ENCODE measurements at regions not wholly inside any gene's neighbourhood (a gene's known extent, or its start where the extent isn't known, plus 50 kb on each side); places are given as distances from the start of the nearest gene placed in this dataset.
"Not testable (repeated sequence)": the region's sequence is repeated elsewhere in the genome, so short reads cannot be mapped to it uniquely, and the experiment has no call there.

DNA sequence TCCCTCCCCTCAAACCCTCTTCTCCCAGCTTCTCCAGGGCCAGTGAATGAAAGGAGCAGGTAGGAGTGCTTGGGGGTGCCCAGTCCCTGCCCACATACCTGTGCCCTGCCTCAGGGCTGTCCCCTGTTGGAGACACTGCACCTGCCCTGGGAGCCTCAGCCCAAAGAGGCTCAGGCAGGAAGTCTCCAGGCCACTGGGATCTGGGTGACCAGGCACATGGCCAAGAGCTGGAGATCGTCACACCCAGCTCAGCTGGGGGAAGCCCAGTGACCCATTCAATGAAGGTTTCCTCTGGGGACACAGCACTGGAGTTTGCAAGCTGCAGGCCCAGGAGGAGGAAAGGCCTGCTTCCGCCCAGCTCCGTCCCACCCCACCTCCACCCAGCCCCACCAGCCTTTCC, 156.4 kb downstream of the ZFP36L2 start:
- DNase-seq (ENCODE audit: low read depth): no peak

DNA sequence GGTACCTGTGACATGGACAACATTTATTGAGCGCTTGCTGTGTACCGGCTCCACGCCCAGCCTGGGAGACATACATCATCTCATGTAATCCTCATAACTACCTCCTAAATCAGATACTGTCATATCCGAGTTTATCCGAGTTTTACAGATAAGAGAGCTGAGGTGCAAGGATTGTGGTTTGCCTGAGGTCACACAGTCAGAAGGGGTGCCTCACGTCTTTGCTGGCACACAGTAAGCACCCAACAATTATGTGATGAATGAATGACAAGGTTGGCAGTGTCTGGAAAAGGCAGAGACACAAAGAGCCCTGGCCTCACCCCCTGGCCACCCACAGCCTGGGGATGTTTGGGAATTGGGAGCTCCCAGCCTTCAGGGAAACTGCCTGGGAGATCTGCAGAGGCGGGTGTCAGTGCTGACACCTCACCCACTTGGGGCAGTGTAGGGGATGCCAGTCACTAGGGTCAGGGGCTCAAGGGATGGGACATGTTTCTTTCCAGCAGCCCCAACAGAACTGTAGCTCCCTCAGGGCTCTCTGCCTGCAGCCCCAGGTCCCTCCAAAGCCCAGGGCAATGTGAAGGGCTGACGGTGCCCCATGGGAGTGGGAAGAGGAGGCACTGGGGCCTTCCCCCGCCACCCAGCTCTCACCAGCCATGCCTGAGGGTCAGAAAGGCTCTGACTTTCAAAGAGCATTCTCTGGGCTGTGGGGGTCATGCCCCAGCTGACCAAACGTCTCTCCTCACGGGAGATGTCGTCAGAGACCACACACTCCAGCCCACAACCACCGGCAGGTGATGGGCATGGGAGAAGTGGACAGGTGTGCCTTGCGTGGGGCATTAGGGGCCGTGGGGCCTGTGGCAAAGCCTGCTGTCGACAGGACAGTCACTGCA, 157.5 kb downstream of the ZFP36L2 start:
- DNase-seq (ENCODE audit: low read depth): no peak

GRCh38 chr2:43068041-43068533, 158.3 kb downstream of the ZFP36L2 start:
- DNase-seq (ENCODE audit: low read depth): no peak

DNA sequence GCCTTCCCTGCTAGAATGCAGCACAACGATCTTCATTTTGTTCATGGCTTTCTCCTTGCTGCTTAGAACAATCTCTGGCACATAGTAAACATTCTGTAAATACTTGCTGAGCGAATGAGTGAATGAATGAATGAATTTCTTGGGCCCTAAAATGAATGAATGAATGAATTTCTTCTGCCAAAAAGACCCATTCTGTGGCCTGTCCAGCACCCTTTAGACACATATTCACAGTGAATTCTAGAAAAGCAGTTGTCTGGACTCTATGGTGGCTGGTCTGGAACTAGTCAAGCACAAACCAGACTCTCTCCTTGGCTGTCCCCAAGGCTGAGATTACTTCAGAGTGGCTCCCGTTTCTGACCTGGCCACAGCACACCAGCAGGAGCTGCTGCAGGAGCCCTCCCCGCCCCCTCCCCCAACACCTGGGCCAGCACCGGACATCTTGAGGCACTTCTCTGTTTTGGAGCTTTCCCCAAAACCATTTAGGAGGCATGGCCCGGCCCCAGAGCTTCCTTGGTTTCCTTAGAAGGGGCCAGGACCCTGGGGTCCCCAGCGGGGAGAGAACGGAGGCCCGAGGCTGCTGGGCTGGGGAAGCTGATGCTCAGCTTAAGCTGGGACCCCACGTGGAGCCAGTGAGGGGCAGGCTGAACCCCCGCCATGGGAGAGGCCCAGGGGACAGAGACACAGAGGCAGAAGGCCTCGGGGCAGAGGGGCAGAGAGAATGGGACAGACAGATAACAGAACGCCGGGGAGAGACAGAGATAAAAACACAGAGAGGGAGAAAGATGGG, 159.0 kb downstream of the ZFP36L2 start:
- DNase-seq (ENCODE audit: low read depth): no peak

DNA sequence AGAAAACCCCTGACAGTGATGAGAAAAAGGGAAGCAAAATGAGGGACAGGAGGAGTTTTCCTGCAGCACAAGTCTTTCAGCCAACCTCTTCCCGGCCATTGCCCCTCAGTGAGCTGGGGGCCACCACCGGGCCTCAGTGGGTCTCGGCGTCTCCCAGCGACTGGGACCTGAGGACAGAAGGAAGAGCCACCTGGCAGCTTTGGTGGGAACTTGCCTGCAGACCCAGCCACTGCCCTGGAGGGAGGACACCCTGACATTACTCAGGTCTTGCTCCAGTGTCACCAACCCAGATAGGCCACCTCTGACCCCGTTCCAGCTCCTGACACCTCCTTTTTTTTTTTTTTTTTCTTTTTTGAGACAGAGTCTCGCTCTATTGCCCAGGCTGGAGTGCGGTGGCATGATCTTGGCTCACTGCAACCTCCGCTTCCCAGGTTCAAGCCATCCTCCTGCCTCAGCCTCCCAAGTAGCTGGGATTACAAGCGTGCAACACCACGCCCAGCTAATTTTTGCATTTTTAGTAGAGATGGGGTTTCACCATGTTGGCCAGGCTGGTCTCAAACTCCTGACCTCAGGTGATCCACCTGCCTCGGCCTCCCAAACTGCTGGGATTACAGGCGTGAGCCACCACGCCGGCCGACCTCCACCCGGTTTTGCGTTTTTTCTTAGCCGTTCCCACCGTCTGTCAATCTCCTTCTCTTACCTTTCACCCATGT, 159.7 kb downstream of the ZFP36L2 start:
- not testable (repeated sequence) for DNase-seq (ENCODE audit: low read depth)

DNA sequence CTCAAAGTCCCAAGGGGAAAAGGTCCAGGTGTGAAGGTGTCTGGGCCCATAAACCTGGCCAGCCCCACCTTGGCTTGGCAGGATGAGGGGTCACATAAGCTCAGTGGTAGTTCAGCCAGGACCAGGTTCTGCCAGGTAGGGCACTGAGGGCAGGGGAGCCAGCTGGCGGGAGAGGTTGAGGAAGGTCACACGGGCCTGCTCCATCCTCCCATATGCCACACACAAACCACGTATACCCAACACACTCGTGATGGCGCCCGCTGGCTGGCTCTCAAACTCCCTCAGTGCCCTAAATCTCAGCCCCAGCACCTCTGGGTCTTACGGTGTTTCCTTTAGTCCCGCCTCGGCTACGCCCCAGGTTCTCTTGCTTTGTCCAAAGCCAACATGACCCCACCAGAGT, 160.5 kb downstream of the ZFP36L2 start:
- no peak for DNase-seq (ENCODE audit: low read depth)

DNA sequence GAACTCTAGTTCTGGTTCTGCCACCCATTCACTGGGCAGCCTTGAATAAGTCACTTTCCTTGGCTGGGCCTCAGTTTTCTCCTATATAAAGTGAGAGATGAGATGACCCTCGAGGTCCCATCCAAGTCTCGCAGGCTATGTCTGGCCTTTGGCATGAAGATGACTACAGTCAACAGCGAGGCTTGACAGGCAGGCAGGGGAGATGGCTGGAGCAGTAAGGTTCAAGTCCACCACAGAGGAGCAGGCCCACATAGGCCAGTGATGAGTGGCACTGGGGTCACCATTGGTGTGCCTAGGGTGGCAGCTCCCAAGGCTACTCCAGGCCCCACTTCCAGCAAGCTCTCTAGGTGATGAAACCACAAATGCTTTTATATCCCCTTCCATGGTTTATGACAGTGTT, 161.4 kb downstream of the ZFP36L2 start:
- DNase-seq (ENCODE audit: low read depth): no peak

GRCh38 chr2:43063096-43063495, 163.3 kb downstream of the ZFP36L2 start:
- not testable (repeated sequence) for DNase-seq (ENCODE audit: low read depth)

DNA sequence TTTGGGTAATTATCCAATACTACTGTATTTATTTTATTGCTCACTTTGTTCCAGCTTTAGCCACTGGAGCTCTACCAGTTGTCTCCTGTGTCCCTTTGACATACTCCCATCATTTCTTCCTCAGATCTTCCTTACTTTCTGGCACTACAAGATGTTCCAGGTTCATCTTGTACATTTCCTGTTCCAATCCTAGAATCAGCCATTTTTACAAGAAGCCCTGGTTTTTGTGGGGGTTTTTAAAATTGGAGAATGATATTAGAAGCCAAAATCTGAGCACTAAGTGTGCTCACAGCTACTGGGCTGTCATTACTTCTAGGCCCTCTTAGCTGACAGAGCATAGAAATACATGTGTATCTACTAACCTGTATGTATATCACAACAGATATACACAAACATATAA, 164.3 kb downstream of the ZFP36L2 start:
- no peak for DNase-seq (ENCODE audit: low read depth)

DNA sequence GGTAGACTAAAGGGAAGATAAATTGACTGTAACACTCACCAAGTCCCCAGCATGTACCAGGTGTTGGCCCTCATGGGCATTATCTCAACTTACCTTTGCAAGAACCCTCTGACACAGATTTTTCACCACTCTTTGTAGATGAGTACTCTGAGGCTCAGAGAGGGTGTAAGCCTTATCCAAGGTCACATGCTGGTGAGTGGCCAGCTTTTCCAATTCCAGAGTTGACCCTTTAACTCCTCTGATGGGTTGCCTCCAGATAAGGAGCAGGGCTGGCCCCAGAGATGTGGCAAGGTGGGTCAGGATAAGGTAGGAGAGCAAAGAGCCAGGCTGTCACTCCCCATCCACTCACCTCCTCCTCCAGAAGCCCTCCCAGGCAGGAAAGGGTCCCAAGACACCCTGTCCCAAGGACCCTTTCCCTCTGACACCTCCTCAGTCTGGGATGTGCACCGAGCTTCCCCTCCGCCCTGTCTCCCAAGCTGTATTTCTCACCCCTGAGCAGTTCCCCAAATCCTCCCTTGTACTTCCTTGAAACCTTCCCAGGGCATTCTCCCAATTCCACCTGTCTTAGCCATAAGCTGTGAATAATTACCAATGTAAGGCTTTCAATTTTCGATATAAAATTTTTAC, 165.9 kb downstream of the ZFP36L2 start:
- DNase-seq (ENCODE audit: low read depth): no peak

DNA sequence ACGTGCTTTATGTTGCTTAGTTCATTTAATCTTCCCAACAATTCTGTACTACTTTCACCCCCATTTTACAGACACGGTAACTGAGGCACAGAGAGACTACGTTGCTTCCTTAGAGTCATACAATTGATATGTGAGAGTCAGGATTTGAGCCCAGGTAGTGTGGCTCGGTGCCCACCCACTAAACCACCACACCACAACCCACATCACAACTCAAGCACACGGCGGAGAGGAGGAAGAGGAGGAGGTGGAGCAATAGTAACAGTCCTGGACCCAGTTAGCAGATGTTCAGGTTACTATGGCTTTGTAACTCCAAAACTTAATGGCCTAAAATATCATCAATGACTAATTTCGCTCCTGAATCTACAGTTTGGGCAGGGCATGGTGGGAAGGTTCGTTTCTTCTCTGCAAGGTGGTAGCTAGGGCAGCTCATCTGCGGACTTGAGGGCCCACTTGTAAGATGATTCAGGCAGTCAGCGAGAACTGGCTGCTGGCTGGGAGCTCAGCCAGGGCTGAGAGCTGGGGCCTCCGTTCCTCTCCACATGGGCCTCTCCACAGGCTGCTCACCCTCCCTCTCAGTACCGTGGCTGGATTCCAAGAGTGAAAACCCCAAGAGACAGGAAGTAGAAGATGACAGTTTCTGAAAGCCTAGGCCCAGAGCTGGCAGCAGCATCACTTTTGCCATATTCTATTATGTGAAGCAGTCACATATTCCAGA, 167.1 kb downstream of the ZFP36L2 start:
- DNase-seq (ENCODE audit: low read depth): no peak

DNA sequence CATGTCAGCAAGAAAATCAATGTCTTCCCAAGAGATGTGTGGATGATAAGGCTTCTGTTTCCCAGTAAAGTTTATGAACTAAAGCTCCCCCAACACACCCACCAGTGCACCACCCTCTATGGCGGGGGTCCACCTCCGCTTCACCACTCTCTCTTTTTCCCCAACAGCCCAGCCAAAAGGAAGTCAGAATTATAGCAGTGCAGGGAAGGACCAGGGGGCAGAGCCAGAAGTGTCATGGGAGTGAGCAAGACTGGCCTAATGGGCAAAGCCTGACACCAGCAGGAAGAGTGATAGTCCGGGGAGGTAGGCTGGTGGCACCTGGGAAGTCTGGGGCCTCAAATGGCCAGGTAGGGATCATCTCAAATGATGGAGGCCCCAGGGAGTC, 167.7 kb downstream of the ZFP36L2 start:
- DNase-seq (ENCODE audit: low read depth): no peak

DNA sequence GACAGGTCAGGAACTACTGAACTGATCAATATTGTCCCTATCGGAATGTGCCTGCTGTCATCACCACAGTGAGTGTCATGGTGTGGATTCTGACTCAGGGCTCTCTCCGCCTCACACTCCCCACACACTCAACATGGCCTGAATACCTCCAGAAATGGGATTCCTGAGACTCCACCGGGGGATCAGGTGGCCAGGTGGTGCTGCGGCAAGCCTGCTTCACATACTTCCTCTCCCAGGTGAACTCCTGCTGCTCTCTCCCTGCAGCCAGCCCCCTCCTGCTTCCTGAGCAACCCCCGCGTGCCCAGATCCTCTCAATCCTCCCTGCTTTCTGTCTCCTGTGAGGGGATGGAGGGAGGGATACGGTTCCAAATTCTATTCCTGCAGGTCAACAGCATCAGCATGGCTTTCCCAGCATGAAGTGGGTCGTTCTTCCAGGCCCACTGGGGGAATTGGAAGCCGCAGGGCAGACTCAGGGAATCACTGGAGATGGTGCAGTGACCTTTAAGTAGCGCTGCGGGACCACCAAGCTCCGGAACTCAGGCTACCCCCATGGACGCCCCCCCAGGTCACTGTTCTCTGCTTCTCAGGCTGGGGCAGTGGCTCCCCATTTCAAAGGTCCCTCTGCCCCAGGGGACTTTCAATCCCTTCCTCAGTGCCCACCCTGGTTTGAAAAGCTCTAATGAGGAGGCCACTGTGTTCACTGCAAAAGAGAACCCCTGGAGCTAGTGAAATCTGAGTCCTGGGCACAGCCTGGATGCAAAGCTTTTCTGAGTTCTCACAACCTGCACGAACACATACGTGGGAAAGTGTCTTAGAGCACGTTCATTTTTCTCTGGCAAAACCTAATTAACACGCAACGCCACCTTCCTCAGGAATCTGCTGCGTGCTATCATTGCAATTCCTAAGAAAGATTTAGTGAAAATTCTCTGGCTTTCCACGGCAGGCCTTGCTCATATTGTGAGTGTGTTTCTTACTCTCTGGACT, 168.4 kb downstream of the ZFP36L2 start:
- no peak for DNase-seq (ENCODE audit: low read depth)

GRCh38 chr2:43057026-43057741, 169.2 kb downstream of the ZFP36L2 start:
- no peak for DNase-seq (ENCODE audit: low read depth)

- no peak for DNase-seq (ENCODE audit: low read depth)
These were observed 170.4 kb downstream of the ZFP36L2 start for GRCh38 chr2:43055985-43056384.

DNA sequence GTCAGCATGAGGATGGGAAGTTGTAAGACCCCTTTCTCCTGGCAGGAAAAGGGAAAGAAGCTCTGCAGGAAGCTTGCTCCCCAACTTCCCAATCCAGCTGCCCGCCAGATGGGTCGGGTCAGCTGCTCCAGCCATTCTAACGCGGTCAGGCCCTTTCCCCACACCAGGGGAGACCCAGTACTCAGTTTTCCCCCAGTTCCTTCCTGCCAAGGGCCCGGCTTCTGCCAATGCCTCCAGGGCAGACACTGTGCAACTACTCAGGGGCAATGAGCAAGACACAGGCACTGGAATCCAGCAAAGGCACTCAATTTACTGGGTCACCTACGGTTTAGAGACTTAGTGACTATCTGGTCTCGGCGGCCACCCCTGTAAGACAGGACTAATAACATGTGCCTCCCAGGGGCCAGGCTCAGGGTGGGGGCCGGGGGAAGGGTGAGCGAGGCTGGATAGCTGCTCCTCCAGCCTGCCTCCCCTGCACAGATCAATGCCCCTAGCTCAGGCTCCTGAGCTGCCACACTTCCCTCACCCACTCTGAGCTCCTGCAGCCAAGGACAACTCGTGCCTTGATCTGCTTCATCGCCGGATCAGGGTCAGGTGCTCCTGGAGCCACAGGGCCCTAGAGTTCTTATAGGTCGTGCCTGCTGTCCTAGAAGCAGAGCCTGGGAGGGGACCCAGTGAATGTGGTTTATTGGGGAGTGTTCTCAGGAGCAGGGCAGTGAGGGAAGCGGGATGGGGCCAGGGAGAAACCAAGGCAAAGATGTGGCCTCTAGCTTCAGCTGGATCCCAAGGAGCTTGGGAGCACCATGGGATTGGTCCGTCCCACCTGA, 171.1 kb downstream of the ZFP36L2 start:
- DNase-seq (ENCODE audit: low read depth): no peak

GRCh38 chr2:43054367-43054766, 172.0 kb downstream of the ZFP36L2 start:
- no peak for DNase-seq (ENCODE audit: low read depth)

DNA sequence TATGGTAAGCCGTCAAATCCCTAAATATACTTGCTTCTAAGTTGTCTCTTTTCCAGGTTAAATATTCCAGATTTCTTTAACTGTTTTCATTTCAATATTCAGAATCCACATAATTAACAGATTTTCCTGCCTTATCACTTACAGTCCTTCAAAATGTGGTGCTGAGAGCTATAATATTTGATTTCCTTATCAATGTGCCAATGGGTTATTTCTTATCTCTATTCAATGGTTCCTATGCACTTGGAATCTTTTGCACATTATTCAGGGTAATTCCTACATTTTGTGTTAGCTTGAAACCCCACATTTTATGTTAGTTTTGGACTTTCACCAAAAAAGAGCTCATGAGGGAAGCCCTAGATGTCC, 173.5 kb downstream of the ZFP36L2 start:
- no peak for DNase-seq (ENCODE audit: low read depth)
